GM21447 (cell line): ENCODE measurements at regions not wholly inside any gene's neighbourhood (a gene's known extent, or its start where the extent isn't known, plus 50 kb on each side); places are given as distances from the start of the nearest gene placed in this dataset.
"Not testable (repeated sequence)": the region's sequence is repeated elsewhere in the genome, so short reads cannot be mapped to it uniquely, and the experiment has no call there.

Experiments
- ATAC-seq: cut with Tn5 transposase; IDR thresholded peaks from one replicate; pipeline ENCODE4 v1.9.1; 2021; ENCODE audit not compliant: unreplicated experiment

DNA sequence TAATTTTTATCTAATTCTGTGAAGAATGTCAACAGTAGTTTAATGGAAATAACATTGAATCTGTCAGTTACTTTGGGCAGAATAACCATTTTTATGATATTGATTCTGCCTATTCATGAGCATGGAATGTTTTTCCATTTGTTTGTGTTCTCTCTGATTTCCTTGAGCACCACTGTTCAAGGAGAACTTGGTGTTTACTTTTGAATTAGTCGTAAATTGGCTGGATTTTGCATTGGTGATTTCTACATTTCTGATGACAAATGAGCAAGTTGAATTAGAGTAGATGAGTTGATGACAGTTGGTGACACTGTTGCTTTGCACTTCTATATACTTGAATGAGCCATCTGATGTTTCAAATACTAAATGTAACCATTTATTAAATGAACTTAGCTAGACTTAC is 1007.3 kb upstream of the ADAMTS5 start:
- ATAC-seq = not testable (repeated sequence)

DNA sequence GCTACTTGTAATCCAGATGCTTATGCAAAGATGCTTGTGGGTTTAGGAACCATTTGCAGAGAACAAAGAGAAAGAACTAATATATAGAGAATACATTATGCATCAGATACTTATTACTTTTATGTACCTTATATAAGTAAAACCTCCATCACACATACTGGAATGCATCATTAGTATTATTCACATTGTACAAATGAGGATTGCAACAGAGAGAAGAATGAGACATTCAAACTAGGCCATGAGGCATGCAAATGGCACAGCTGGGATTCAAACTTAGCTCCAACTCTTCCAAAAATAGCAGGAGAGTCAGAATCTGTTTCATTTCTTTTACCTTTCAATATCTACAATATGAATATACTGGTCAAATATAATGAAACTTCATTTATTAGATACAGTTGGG is 1001.4 kb upstream of the ADAMTS5 start:
- not testable (repeated sequence) for ATAC-seq

DNA sequence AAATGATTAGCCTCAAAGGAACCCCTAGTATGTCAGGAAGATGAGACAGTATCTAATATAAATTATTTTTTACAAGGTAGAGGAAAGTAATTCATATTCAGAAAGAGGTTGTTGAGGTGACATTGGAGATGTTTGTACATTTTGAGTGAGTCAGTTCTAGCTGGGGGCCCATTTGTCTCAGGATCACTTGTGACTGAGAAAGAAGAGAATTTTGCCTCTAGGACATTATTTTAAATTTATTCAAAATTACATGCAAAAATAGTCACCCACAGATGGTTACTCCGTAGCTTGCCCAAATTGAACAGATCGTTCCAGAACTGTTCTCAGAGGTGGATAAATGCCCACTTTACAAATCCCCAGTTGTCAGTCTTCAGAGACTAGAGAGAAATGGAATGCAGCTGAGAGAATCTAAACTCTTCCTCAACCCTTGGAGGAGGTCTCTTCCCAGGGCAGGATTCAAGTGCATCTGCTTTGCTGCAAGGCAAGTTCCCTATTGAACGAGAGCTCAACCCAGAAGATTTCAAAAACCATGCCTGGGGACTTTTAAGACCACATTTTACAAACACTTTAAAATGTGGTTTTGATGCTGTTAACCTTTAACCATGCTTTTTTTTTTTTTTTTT is 987.8 kb upstream of the ADAMTS5 start:
- ATAC-seq = no peak

DNA sequence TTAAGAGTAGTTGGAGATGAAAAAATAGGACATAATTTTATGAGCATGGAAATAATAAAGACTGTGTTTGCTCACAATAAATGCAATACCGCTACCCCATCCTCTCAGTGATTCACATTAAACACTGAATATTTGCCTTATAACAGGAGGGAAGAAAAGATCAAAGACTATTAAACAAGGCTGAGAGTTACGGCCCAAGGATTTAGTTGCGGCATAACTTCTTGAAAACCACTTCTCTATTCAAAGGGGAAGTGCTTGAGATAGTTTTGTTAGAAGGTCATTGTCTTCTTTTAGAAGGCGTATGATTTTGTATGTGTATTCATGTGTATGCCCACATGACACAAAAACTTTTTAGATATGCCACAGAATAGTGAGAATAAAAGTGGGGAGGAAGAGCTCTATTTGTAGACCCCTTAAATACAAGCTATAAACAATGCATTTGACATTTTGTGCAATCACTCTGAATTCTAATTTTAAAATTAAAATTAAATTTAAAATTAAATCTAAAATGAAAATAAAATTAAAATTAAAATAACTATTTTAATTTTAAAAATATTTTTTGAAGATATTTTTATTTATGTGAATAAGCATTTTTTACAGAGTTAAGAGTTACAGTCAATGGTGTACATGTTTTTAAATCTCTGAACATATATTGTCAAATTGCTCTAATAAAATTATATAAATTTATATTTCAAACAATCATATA is 986.6 kb upstream of the ADAMTS5 start:
- no peak for ATAC-seq

DNA sequence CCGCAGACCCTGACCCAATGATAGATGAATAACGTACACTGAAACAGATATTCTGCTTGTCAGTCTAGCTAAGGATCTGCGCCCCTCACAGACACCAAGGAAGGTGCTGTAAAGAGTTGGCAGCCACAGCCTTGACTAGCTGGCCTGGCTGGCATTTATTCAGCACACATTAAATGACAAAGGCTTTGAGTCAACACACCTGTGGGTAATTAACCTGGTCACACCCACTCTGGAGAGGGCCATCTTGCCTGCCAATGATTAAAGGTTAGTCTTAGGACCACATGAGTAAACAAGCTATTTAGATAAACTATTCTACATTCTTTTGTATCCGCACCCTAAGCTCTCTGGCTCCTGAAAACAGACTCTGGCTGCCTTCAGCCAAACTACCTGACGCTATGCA is 982.2 kb upstream of the ADAMTS5 start:
- ATAC-seq = not testable (repeated sequence)

DNA sequence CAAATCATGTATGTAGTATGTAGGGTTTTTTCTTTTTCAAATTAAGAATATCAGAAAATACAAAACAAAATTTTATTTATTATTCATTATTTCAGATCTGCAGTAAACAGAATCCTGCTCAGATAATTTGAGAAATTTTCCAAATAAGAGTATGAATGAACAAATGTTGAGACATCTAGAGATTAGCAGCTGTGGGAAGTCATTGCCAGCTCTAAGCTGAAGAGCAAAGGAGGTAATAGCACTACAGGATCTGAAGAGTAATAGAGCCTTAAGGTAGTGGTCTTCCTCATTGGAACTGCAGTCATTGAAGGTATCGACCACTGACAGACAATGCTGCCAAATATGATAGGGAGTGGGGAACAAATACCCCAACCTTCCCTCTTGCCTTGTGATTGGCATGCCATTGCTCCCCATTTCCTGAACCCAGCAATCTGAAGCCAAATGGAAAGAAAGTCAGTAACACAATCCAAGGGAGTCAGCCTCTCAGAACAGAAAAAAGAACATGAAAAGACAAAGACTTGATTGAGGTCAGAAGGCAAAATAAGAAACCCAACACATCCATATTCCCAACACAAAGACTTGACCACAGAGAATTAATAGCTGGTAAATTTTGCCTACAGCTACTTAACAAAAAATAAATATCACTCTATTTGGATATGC is 963.4 kb upstream of the ADAMTS5 start:
- not testable (repeated sequence) for ATAC-seq

DNA sequence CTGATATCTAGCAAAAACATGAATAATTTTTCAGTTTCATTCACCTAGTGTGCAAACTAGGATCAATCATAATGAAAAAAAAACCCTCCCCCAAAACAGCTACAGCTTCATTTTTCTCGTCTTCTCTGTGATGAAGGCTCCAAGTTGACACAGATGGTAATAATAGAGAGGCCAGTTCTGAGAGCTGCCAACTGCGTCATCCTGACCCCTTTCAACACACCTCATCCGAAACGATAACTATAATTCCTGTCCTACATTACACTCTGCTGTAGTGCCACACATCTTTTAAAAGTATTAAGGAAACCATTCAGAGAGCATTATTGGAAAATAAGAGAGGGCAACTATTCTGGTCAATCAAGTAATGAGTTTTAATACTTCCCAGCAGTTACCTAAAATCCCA is 962.3 kb upstream of the ADAMTS5 start:
- ATAC-seq = not testable (repeated sequence)

DNA sequence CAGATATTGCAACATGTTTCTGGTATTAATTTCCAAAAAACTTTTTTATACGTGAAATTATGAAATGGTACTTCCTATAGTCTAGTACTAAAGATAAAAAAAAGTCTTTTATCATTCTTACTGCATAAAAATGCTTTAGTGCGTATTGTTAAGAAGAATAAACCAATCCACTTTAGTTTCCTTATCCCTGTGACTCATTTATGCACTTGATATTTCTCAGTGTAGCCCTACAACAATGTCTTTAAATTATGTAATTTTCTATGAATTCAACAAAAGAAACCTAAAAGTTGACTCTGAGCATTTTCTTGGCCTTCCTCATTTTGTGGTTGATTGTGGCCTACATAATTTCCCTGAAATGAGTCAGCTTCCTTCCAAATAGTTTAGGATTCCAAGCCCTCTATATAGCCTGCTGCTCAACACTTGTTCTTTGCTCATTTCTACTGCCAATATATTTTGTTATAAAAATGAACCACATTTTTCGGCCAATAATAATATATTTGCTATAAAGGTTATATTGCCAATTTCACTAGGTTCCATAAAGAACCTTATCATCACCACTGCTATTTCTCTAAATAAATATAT is 961.7 kb upstream of the ADAMTS5 start:
- not testable (repeated sequence) for ATAC-seq

DNA sequence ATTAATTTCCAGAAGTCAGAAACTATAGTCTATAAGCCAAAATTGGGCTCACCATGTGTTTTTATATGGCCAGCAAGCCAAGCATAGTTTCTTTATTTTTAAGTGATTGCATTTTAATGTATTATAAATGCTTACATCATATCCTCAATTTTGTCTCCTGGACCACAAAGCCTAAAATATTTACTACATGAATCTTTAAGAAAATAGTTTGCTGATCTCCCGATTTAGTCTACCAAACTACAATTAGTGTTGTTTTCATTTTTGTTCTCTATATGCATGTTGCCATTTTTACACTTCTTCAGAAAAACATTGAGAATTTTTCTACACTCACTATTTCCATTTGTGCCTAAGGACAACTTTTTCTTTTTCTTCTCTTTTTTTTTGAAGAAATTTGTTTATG is 954.5 kb upstream of the ADAMTS5 start:
- ATAC-seq = not testable (repeated sequence)

DNA sequence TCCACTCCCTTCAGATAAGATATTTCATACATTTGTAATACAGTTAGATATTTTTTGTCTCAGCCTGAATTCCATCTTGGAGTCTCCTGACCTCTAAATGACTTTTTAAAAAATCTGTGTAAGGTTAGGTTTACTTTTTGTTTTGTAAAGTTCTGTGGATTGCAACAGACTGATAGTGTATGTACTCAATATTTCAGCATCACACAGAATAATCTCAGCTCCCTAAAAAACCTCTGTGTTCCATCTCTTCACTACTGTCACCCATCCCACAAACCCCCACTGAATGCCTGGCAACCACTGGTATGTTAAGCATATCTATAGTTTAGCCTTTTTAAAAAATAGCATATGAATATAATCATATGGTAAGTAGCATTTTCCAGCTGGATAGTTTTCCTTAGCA is 951.1 kb upstream of the ADAMTS5 start:
- not testable (repeated sequence) for ATAC-seq

DNA sequence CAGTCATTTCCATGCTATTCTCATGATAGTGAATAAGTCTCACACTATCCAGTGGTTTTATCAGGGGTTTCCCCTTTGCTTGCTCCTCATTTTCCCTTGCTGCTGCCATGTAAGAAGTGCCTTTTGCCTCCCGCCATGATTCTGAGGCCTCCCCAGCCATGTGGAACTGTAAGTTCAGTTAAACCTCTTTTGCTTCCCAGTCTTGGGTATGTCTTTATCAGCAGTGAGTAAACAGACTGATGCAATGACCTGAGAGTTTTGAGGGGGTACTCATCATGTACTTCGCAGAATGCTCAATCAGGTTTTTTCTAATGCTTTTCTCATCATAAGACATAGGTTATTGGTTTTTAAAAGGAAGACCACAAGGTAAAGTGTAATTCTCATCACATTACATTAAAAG is 949.4 kb upstream of the ADAMTS5 start:
- ATAC-seq = not testable (repeated sequence)

DNA sequence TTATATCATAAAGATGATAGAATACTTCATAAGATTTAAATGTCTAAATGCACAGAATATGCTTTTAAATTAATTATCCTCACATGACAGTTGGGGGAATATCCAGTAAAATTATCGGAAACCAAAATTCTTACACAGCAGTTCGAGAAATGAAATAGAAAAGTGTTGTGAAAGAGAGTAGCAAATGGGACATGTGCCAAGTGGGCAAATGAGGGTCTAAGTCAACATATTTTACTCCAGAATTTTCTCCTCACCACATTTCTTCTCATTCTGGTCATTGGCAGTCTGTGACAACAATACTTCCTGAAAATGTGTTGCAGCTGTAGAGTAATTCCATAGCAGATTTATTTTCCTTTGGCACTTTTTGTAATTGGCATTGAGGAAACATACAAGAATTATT is 945.2 kb upstream of the ADAMTS5 start:
- not testable (repeated sequence) for ATAC-seq

DNA sequence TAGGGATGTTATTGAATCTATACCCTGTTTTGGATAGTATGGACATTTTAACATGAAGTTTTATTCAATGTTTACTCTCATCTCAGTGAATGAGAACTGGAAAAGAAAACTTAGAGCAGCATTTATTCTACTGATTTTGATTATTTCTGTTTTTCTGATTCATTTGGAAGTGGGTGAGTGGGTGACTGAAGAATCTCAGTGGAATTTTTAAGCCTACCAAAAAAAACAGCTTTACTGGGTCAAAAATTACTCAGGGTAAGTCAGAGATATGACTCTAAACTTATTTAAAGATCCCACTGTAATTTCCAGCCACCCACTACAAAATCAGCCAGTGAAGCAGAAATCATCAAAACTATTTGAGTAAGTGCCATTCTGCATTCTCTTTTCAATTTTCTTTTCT is 942.6 kb upstream of the ADAMTS5 start:
- ATAC-seq = not testable (repeated sequence)

DNA sequence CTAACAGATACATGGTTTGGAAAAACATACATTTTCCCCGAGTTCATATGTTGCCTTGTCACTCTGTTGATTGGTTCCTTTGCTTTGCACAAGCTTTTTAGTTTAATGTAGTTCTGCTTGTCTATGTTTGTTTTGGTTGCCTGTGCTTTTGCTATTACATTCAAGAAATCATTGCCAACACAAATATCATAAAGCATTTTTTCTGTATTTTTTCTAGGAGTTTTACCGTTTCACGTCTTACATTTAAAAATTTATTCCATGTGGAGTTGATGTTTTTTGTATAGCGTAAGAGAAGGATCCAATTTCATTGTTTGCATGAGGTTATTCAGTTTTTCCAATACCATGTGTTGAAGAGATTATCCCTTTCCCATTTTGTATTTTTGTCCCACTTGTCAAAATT is 941.9 kb upstream of the ADAMTS5 start:
- not testable (repeated sequence) for ATAC-seq

DNA sequence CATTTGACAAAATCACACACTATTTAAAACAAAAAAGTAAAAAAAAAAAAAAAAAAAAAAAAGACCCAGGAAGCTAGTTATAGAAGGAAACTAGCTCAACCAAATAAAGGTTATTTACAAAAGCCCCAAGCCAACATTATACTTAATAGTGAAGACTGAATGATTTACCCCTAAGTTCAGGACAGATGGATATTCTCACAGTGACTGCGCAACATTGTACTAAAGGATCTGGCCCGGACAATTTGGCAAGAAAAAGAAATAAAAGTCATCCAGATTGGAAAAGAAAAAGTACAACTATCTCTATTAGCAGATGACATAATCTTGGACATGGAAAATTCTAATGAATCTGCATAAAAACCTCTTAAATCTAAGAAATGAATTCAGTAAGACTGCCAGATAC is 936.0 kb upstream of the ADAMTS5 start:
- not testable (repeated sequence) for ATAC-seq

DNA sequence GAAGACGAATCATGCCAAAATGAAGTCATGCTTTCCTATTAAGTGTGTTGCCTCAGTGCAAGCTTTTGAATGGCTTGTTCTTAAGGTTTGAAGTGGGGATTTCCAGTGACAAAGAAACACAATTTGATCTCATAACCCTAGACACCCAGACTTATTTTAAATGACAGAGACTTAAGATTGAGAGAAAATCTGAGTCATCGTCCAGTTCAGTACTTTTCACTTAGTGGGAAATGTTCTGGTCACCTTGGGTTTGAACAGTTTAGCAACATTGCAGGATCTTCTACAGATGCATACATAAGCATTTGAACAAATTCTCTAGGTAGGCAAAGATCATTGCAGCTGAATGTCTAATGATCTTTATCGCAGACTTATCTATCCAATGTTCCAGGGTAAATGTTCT is 926.7 kb upstream of the ADAMTS5 start:
- not testable (repeated sequence) for ATAC-seq

DNA sequence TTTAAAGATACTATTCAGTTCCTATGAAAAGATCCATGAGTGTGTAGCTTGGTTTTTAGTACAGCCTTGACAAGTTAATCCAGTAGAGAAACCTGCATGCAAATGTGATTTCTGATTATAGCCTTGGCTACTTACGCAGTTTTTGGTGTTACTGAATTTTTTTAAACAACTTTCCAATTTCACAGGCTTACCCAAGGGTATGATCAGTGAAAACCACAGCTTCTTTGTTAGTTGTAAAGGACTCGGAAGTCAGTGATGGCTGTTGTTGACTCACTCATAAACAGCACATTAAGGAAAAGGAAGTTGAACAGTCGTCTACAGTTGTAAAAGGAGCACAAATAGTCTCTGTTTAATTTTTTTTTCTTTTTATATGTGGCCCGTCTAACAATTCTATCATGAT is 924.6 kb upstream of the ADAMTS5 start:
- ATAC-seq = not testable (repeated sequence)

DNA sequence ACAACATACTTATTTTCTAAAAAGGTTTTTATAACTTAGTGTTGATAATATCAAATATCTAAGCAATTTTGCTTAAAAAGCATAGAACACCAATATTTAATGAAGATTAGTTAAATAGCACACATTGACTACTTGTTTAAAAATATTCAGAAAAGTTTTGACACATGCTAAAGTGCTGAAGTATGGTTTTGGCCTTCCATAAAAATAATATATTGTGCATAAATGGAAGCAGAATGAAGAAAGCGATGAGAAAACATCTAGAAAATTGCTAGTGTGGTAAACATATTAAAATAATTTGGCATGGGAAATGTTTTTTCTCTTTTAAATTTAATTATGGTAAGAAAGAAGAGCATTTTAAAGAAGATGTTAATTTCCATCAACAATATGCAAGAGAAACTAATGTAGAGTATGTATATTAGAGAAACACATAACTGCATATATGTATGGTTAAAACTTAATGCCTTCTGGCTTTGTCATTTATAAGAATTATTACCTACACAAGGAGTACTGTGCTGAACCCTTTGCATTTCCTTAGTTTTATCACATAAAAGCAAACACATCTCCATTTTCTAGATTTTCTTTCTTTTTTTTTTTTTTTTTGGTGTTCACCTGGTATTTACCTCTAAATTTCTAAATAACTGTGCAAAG is 921.0 kb upstream of the ADAMTS5 start:
- not testable (repeated sequence) for ATAC-seq

DNA sequence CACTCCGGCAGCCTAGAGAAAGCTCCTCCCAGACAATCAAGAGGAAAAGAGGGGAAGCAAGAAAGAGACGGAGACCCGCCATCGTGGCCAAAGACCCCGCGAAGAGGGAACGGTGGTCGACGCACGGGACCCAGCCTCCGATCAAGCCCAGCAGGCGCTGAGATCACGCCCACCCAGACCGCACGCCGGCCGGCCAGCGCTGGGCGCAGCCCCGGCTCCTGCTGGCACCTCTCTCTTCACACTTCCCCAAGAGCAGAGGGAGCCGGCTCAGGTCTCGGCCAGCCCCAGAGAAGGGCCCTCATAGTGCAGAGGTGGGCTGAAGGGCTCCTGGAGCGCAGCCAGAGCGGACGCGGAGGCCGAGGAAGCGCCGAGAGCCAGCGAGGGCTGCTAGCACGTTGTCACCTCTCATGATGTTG is 918.4 kb upstream of the ADAMTS5 start:
- no peak for ATAC-seq

DNA sequence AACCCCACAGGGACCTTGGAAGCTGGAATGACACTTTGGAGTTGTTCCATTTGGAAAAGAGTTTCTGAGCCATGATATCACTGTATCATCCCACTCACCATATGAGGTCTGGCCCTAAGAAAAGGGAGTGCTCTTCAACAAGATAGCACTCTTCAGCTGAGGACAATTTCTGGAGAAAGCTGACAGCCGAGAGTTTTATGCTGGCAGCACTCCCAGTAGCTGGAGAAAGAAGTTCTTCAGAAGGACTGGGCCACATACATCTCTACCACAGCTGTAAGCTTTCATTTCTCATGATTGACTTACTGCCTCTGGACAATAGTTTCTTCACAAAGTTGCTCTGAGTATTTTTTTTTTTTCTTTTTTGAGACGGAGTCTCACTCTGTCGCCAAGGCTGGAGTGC is 914.4 kb upstream of the ADAMTS5 start:
- ATAC-seq = not testable (repeated sequence)

DNA sequence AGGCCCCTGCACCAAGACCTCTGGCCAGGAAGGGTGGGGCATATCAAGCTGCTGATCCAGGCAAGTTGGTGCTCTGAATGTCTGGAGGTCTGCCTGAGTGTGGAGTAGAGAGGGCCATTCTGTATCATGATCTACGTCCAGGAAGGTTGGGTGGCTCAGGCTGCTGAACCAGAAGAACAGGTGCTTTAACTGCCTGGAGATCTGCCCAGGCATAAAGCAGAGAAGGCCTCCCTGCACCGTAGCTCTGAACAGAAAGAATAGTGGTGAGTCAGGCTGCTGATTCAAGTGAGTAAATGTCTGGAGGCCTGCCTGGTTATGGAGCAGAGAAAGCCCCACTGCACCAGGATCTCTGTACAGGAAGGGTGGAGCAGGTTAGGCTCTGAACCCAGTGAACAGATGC is 905.5 kb upstream of the ADAMTS5 start:
- not testable (repeated sequence) for ATAC-seq
